Testis (tissue), 2 donors: ENCODE measurements at regions not wholly inside any gene's neighbourhood (a gene's known extent, or its start where the extent isn't known, plus 50 kb on each side); places are given as distances from the start of the nearest gene placed in this dataset.

Source experiments
- DNase-seq: peaks from one replicate; pipeline ENCODE4 v3.0.0-alpha.2; 2019
- H3K27ac ChIP-seq, 2 donors: fragments of 200-600 bp; sonication (generic); one replicate each; pipeline ENCODE4 v1.5.1; 2019
- H3K27me3 ChIP-seq: fragments of 200-600 bp; sonication (generic); one replicate; pipeline ENCODE4 v1.5.1; 2019
- H3K36me3 ChIP-seq: fragments of 200-600 bp; sonication (generic); one replicate; pipeline ENCODE4 v1.5.1; 2017; ENCODE audit warnings: low read depth; ENCODE audit errors: missing control alignments
- H3K4me1 ChIP-seq: fragments of 200-600 bp; sonication (generic); one replicate; pipeline ENCODE4 v1.5.1; 2019
- H3K4me3 ChIP-seq, 2 donors: fragments of 200-600 bp; sonication (generic); one replicate each; pipeline ENCODE4 v1.5.1; 2017 to 2019
- H3K9me3 ChIP-seq: fragments of 200-600 bp; sonication (generic); one replicate; pipeline ENCODE4 v1.5.1; 2017
- CTCF ChIP-seq, 3 experiments: fragments of 450-650 bp in 2 of 3; fragments of 200-600 bp in 1 of 3; sonication (generic) in 1 of 3; IDR thresholded peaks; one replicate each; pipeline ENCODE4 v1.5.1; 2016 to 2019; ENCODE audit warnings: antibody characterized with exemption in 3 of 3, mild to moderate bottlenecking in 2 of 3, moderate library complexity in 1 of 3
- POLR2A ChIP-seq: fragments of 450-650 bp; IDR thresholded peaks from one replicate; pipeline ENCODE4 v1.6.1; 2017; ENCODE audit warnings: antibody characterized with exemption, mild to moderate bottlenecking, moderate library complexity
- WGBS, 2 donors: methylation state at CpG; one replicate each; pipeline ENCODE4 v1.1.5; 2018; 5-methylcytosine and 5-hydroxymethylcytosine counted together
- intact Hi-C: fragments of 100-400 bp; cut with DNase I; formaldehyde crosslinking; loops from one replicate; pipeline ENCODE4 v1.15.1; 2023; ENCODE audit warnings: low total_unique reads

- intact Hi-C loops: no loop called here
- no peaks in the 10 kb centered on the region for H3K4me1 ChIP-seq
- H3K9me3 ChIP-seq: no peaks in the 10 kb centered on the region
- no peaks in the 10 kb centered on the region for H3K36me3 ChIP-seq
- DNase-seq: no peak
- WGBS, 2 donors: 31 to 42% methylated on average over 5 of the region's 5 CpGs
- H3K4me3 ChIP-seq: no peak overlapping the region
- TF ChIP-seq POLR2A (no peak), CTCF (IDR thresholded peaks at IDR 0.05) (no peak)
- H3K27ac ChIP-seq: no peak overlapping the region
- no peaks in the 10 kb centered on the region for H3K27me3 ChIP-seq
These were observed 870.2 kb upstream of the TMEM132C start for GRCh38 chr12:127396734-127397133.

GRCh38 chr12:127398016-127398710 is 868.8 kb upstream of the TMEM132C start:
- Histone ChIP-seq H3K36me3 (no peaks in the 10 kb centered on the region), H3K4me1 (no peaks in the 10 kb centered on the region), H3K27me3 (no peaks in the 10 kb centered on the region), H3K27ac (no peak overlapping the region), H3K9me3 (no peaks in the 10 kb centered on the region), H3K4me3 (no peak overlapping the region)
- no peak for TF ChIP-seq CTCF (IDR thresholded peaks at IDR 0.05)
- TF ChIP-seq POLR2A: no peak
- 47 to 53% methylated on average over 10 of the region's 10 CpGs for WGBS, 2 donors
- intact Hi-C loops: no loop called here
- no peak for DNase-seq

GRCh38 chr12:127399451-127399850 is 867.5 kb upstream of the TMEM132C start:
- Histone ChIP-seq H3K27me3 (no peaks in the 10 kb centered on the region), H3K4me1 (no peaks in the 10 kb centered on the region), H3K27ac (no peak overlapping the region), H3K9me3 (no peaks in the 10 kb centered on the region), H3K4me3 (no peak overlapping the region), H3K36me3 (no peaks in the 10 kb centered on the region)
- no peak for DNase-seq
- WGBS, 2 donors: 78% methylated on average over 3 of the region's 3 CpGs
- intact Hi-C loops: no loop called here
- no peak for TF ChIP-seq CTCF (IDR thresholded peaks at IDR 0.05)
- TF ChIP-seq POLR2A: no peak

- no peaks in the 10 kb centered on the region for H3K36me3 ChIP-seq
- intact Hi-C loops: no loop called here
- no peak overlapping the region for H3K27ac ChIP-seq
- no peaks in the 10 kb centered on the region for H3K27me3 ChIP-seq
- no peak for DNase-seq
- no peaks in the 10 kb centered on the region for H3K9me3 ChIP-seq
- TF ChIP-seq POLR2A (no peak), CTCF (IDR thresholded peaks at IDR 0.05) (no peak)
- 88 to 91% methylated on average over 5 of the region's 5 CpGs for WGBS, 2 donors
- no peaks in the 10 kb centered on the region for H3K4me1 ChIP-seq
- H3K4me3 ChIP-seq: no peak overlapping the region
These were observed 866.7 kb upstream of the TMEM132C start for GRCh38 chr12:127400221-127400620.

GRCh38 chr12:127401005-127401404 is 866.0 kb upstream of the TMEM132C start:
- intact Hi-C loops: no loop called here
- Histone ChIP-seq H3K27ac (no peak overlapping the region), H3K36me3 (no peaks in the 10 kb centered on the region), H3K27me3 (no peaks in the 10 kb centered on the region), H3K4me3 (no peak overlapping the region), H3K9me3 (no peaks in the 10 kb centered on the region), H3K4me1 (no peaks in the 10 kb centered on the region)
- TF ChIP-seq CTCF (IDR thresholded peaks at IDR 0.05) (no peak), POLR2A (no peak)
- WGBS, 2 donors: 83 to 86% methylated on average over 2 of the region's 2 CpGs
- DNase-seq: no peak
